B cell (primary cell): ENCODE measurements at regions not wholly inside any gene's neighbourhood (a gene's known extent, or its start where the extent isn't known, plus 50 kb on each side); places are given as distances from the start of the nearest gene placed in this dataset.

Experiments
- ATAC-seq: fragments of 200-7000 bp; cut with Tn5 transposase; one replicate; pipeline ENCODE4 v1.10.0; 2021; ENCODE audit warnings: low read depth, mild to moderate bottlenecking, moderate number of reproducible peaks, moderate library complexity
- CTCF ChIA-PET: fragments of 350-600 bp; sonication (Branson Sonifier 250); formaldehyde crosslinking; loops from one replicate; lab custom pipeline; 2021; ENCODE audit warnings: antibody characterized with exemption, inconsistent platforms; lab: Charles Lee
- POLR2A ChIA-PET: fragments of 350-600 bp; sonication (Branson Sonifier 250); formaldehyde crosslinking; loops from one replicate; lab custom pipeline; 2021; ENCODE audit warnings: antibody characterized with exemption; lab: Charles Lee
- DNase-seq: peaks from one replicate; pipeline ENCODE4 v3.0.0; 2013
- H2AFZ ChIP-seq: 2 replicates; pipeline ENCODE4 v1.6.1; 2012; ENCODE audit warnings: mild to moderate bottlenecking, low read depth, low read length; ENCODE audit not compliant: insufficient read depth, poor library complexity, severe bottlenecking
- H3K27ac ChIP-seq, 2 donors: 1 replicate in 1 of 2; 2 replicates in 1 of 2; pipeline ENCODE4 v1.5.1; 2012 to 2013; ENCODE audit warnings: low read length in 2 of 2, mild to moderate bottlenecking in 2 of 2, moderate library complexity in 1 of 2
- H3K27me3 ChIP-seq, 4 experiments: fragments of 200-600 bp in 1 of 4; sonication (generic) in 1 of 4; replicated peaks in 1 of 4; 1 replicate in 2 of 4; 2 replicates in 2 of 4; pipeline versions ENCODE4 v1.6.1 to v1.7.0; 2013 to 2016; ENCODE audit warnings: low read length in 3 of 4, mild to moderate bottlenecking in 2 of 4, mixed read lengths in 1 of 4, moderate library complexity in 1 of 4; ENCODE audit not compliant: insufficient read depth in 4 of 4, control insufficient read depth in 3 of 4; ENCODE audit errors: control extremely low read depth in 1 of 4
- H3K36me3 ChIP-seq, 2 experiments: replicated peaks in 1 of 2; 1 replicate in 1 of 2; 2 replicates in 1 of 2; pipeline versions ENCODE4 v1.6.1 to v1.7.1; 2013; ENCODE audit warnings: low read length in 1 of 2; ENCODE audit not compliant: insufficient read depth in 2 of 2, control insufficient read depth in 1 of 2; ENCODE audit errors: control extremely low read depth in 1 of 2, extremely low read depth in 1 of 2
- H3K4me1 ChIP-seq, 2 donors: fragments of 200-600 bp in 1 of 2; sonication (generic) in 1 of 2; 1 replicate in 1 of 2; 2 replicates in 1 of 2; pipeline versions ENCODE4 v1.5.1 to v1.6.1; 2013 to 2017; ENCODE audit warnings: low read length in 2 of 2; ENCODE audit not compliant: control insufficient read depth in 2 of 2, insufficient read depth in 2 of 2
- H3K4me2 ChIP-seq: replicated peaks from 2 replicates; pipeline ENCODE3; 2012; ENCODE audit warnings: mild to moderate bottlenecking, low read depth, low read length; ENCODE audit not compliant: poor library complexity, severe bottlenecking
- H3K4me3 ChIP-seq, 5 experiments: fragments of 200-600 bp in 1 of 5; sonication (generic) in 1 of 5; 1 replicate in 3 of 5; 2 replicates in 2 of 5; pipeline versions ENCODE4 v1.5.1 to v1.7.0; 2011 to 2016; ENCODE audit warnings: low read length in 4 of 5, mild to moderate bottlenecking in 4 of 5, low read depth in 2 of 5, control low read depth in 1 of 5, moderate library complexity in 1 of 5; ENCODE audit not compliant: insufficient read depth in 1 of 5; ENCODE audit errors: control extremely low read depth in 1 of 5, extremely low read depth in 1 of 5
- H3K79me2 ChIP-seq: fragments of 200-600 bp; sonication (generic); one replicate; pipeline ENCODE4 v1.6.0; 2016; ENCODE audit warnings: low read length; ENCODE audit not compliant: control insufficient read depth, insufficient read depth
- H3K9ac ChIP-seq: fragments of 200-600 bp; sonication (generic); 2 replicates; pipeline ENCODE4 v1.6.1; 2017; ENCODE audit warnings: mild to moderate bottlenecking, low read length, moderate library complexity
- H3K9me3 ChIP-seq, 3 donors: one replicate each; pipeline versions ENCODE4 v1.6.1 to v1.7.1; 2013; ENCODE audit warnings: low read length in 2 of 3; ENCODE audit not compliant: control insufficient read depth in 2 of 3, insufficient read depth in 1 of 3; ENCODE audit errors: control extremely low read depth in 1 of 3
- H4K20me1 ChIP-seq: 2 replicates; pipeline ENCODE4 v1.6.0; 2012; ENCODE audit warnings: mild to moderate bottlenecking, low read length; ENCODE audit not compliant: insufficient read depth, control insufficient read depth, poor library complexity, severe bottlenecking
- H3K27ac Mint-ChIP-seq: one replicate; pipeline ENCODE4 v1.8.0; 2021; ENCODE audit warnings: mixed read lengths
- H3K27me3 Mint-ChIP-seq: one replicate; pipeline ENCODE4 v1.8.0; 2021; ENCODE audit warnings: mixed read lengths
- H3K4me1 Mint-ChIP-seq: one replicate; pipeline ENCODE4 v1.8.0; 2021; ENCODE audit warnings: mixed read lengths
- H3K4me3 Mint-ChIP-seq: one replicate; pipeline ENCODE4 v1.8.0; 2021; ENCODE audit warnings: mixed read lengths
- H3K9me3 Mint-ChIP-seq: one replicate; pipeline ENCODE4 v1.8.0; 2022; ENCODE audit warnings: mixed read lengths; ENCODE audit not compliant: insufficient read depth
- EZH2 ChIP-seq: IDR thresholded peaks from 2 replicates; pipeline ENCODE4 v1.6.1; 2012; ENCODE audit warnings: borderline replicate concordance, low read depth, mild to moderate bottlenecking, moderate library complexity, low read length; ENCODE audit not compliant: insufficient read depth, poor library complexity, severe bottlenecking
- WGBS: methylation state at CpG from one replicate; pipeline ENCODE4 v1.1.5; 2013; ENCODE audit warnings: missing lambda C conversion rate; ENCODE audit not compliant: insufficient coverage; 5-methylcytosine and 5-hydroxymethylcytosine counted together
- intact Hi-C: fragments of 100-400 bp; cut with micrococcal nuclease; formaldehyde crosslinking; loops from one replicate; pipeline ENCODE4 v1.10.0; 2022
- TF ChIP-seq, protein P1 (sequence below): fragments of 200-600 bp; IDR thresholded peaks from one replicate; pipeline ENCODE4 v1.8.0; 2022; ENCODE audit warnings: antibody characterized with exemption, mild to moderate bottlenecking

DNA sequence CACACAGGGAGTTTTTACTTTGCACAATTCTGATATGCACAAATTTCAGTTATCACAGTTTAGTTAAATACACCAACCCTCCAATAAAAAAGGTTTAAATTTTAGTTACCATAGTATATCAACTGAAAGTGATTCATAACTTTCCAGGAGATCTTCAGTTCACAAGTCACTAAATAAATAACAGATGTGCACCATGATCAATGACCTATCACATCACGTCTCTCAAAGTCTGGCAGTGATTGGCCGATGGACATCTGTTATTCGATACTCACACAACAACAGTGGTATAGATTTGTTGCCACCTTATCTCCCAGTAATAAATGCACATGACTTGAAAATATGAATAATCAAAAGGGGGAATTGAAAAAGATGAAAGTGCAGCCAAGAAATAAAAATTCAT, 66.8 kb upstream of the PTCHD4 start:
- Mint-ChIP-seq H3K4me1 (no peaks in the 10 kb centered on the region), H3K27me3 (no peaks in the 10 kb centered on the region), H3K4me3 (no peak overlapping the region), H3K9me3 (no peaks in the 10 kb centered on the region), H3K27ac (no peak overlapping the region)
- intact Hi-C loops, result no loop called here
- Histone ChIP-seq H3K4me1 (no peaks in the 10 kb centered on the region), H3K36me3 (no peaks in the 10 kb centered on the region), H3K4me2 (no peak overlapping the region), H3K4me3 (no peak overlapping the region), H2AFZ (no peak overlapping the region), H3K79me2 (no peaks in the 10 kb centered on the region), H3K9ac (no peak overlapping the region), H3K27ac (no peak overlapping the region), H3K27me3 (no peaks in the 10 kb centered on the region), H4K20me1 (no peaks in the 10 kb centered on the region), H3K9me3 (no peaks in the 10 kb centered on the region)
- ChIA-PET POLR2A (no interaction called here), CTCF (no interaction called here)
- ATAC-seq (no peak), DNase-seq (no peak)
- no CpG with 5 or more reads among the region's 3 CpGs for WGBS
- TF ChIP-seq, protein P1, sequence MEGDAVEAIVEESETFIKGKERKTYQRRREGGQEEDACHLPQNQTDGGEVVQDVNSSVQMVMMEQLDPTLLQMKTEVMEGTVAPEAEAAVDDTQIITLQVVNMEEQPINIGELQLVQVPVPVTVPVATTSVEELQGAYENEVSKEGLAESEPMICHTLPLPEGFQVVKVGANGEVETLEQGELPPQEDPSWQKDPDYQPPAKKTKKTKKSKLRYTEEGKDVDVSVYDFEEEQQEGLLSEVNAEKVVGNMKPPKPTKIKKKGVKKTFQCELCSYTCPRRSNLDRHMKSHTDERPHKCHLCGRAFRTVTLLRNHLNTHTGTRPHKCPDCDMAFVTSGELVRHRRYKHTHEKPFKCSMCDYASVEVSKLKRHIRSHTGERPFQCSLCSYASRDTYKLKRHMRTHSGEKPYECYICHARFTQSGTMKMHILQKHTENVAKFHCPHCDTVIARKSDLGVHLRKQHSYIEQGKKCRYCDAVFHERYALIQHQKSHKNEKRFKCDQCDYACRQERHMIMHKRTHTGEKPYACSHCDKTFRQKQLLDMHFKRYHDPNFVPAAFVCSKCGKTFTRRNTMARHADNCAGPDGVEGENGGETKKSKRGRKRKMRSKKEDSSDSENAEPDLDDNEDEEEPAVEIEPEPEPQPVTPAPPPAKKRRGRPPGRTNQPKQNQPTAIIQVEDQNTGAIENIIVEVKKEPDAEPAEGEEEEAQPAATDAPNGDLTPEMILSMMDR, result no peak
- TF ChIP-seq EZH2, result no peak

GRCh38 chr6:48176645-48177308, 65.8 kb upstream of the PTCHD4 start:
- no peak overlapping the region for H3K4me3 ChIP-seq
- Mint-ChIP-seq H3K4me3 (no peak overlapping the region), H3K9me3 (no peaks in the 10 kb centered on the region), H3K4me1 (no peaks in the 10 kb centered on the region), H3K27ac (no peak overlapping the region), H3K27me3 (no peaks in the 10 kb centered on the region)
- no peaks in the 10 kb centered on the region for H3K4me1 ChIP-seq
- H3K27me3 ChIP-seq, result no peaks in the 10 kb centered on the region
- ChIA-PET POLR2A (no interaction called here), CTCF (no interaction called here)
- H3K9ac ChIP-seq, result no peak overlapping the region
- H3K4me2 ChIP-seq, result no peak overlapping the region
- DNase-seq (no peak), ATAC-seq (no peak)
- H3K27ac ChIP-seq, result no peak overlapping the region
- WGBS, result no CpG with 5 or more reads among the region's 6 CpGs
- H3K79me2 ChIP-seq, result no peaks in the 10 kb centered on the region
- H4K20me1 ChIP-seq, result no peaks in the 10 kb centered on the region
- H2AFZ ChIP-seq, result no peak overlapping the region
- intact Hi-C loops, result no loop called here
- no peaks in the 10 kb centered on the region for H3K36me3 ChIP-seq
- TF ChIP-seq EZH2, result no peak
- TF ChIP-seq, protein P1, result no peak
- no peaks in the 10 kb centered on the region for H3K9me3 ChIP-seq
